Loucy (cell line): ENCODE measurements at regions not wholly inside any gene's neighbourhood (a gene's known extent, or its start where the extent isn't known, plus 50 kb on each side); places are given as distances from the start of the nearest gene placed in this dataset.

Source experiments
- CTCF ChIP-seq: fragments of 200-600 bp; sonication (generic); conservative IDR thresholded peaks from 2 replicates; pipeline ENCODE4 v1.5.1; 2014; ENCODE audit warnings: mild to moderate bottlenecking, antibody characterized with exemption, low read length
- EZH2phosphoT487 ChIP-seq: fragments of 200-600 bp; IDR thresholded peaks from 2 replicates; pipeline ENCODE4 v1.6.1; 2018; ENCODE audit warnings: antibody characterized with exemption, mild to moderate bottlenecking, moderate library complexity, borderline replicate concordance

DNA sequence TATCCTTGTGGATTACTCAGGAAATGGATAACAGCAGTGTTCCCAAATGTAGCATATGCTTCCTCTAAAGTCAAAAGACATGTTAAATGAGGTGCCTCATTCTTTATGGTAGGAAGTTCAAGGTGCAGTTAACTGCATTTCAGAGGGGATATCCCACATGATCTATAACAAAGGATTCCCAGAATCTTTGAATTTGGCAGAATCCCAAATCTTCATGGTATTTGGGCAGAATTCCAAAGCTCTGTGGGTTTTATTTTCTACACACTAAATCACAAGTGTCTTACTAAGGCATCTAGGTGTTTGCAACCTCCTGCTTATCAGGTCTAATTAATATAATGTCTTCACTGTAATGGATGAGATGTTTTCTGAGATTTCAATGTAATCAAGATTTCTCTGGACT is 364.3 kb upstream of the MAN1A1 start:
- TF ChIP-seq CTCF, result no peak
- no peak for TF ChIP-seq EZH2phosphoT487
